GM23338 (cell line): ENCODE measurements at regions not wholly inside any gene's neighbourhood (a gene's known extent, or its start where the extent isn't known, plus 50 kb on each side); places are given as distances from the start of the nearest gene placed in this dataset.
A peak's percentile ranks its signal among the peaks of the same experiment; 100 is the strongest.

Experiments
- ATAC-seq: fragments of 200-7000 bp; cut with Tn5 transposase; 3 replicates; pipeline ENCODE4 v1.9.1; 2020
- DNase-seq: peaks from one replicate; pipeline ENCODE4 v3.0.0-alpha.2; 2015; ENCODE audit warnings: low spot score
- H2AFZ ChIP-seq: fragments of 200-600 bp; sonication (generic); 2 replicates; pipeline ENCODE4 v1.8.0; 2016; ENCODE audit warnings: antibody characterized with exemption, mild to moderate bottlenecking, moderate library complexity
- H3F3A ChIP-seq: fragments of 200-600 bp; sonication (generic); replicated peaks from 2 replicates; pipeline ENCODE4 v1.8.0; 2017; ENCODE audit warnings: antibody characterized with exemption, mixed run types, low read depth
- H3K27ac ChIP-seq: fragments of 200-600 bp; sonication (generic); 2 replicates; pipeline ENCODE4 v1.6.1; 2016; ENCODE audit warnings: low read depth
- H3K27me3 ChIP-seq: fragments of 200-600 bp; sonication (generic); 2 replicates; pipeline ENCODE4 v1.8.0; 2016; ENCODE audit warnings: mild to moderate bottlenecking, mixed run types, moderate library complexity; ENCODE audit not compliant: insufficient read depth
- H3K36me3 ChIP-seq: fragments of 200-600 bp; sonication (generic); 2 replicates; pipeline ENCODE4 v1.8.0; 2016; ENCODE audit warnings: mild to moderate bottlenecking; ENCODE audit not compliant: insufficient read depth
- H3K4me1 ChIP-seq: fragments of 200-600 bp; sonication (generic); 2 replicates; pipeline ENCODE4 v1.8.0; 2016; ENCODE audit warnings: mild to moderate bottlenecking, moderate library complexity; ENCODE audit not compliant: insufficient read depth
- H3K4me2 ChIP-seq: fragments of 200-600 bp; sonication (generic); 2 replicates; pipeline ENCODE4 v1.7.1; 2017; ENCODE audit warnings: mixed run types
- H3K4me3 ChIP-seq: fragments of 200-600 bp; sonication (generic); 2 replicates; pipeline ENCODE4 v1.6.1; 2016; ENCODE audit warnings: mixed run types
- H3K79me2 ChIP-seq: fragments of 200-600 bp; sonication (generic); replicated peaks from 2 replicates; pipeline ENCODE4 v1.8.0; 2017; ENCODE audit warnings: mild to moderate bottlenecking; ENCODE audit not compliant: insufficient read depth
- H3K9me2 ChIP-seq: fragments of 200-600 bp; sonication (generic); 2 replicates; pipeline ENCODE4 v1.8.0; 2017; ENCODE audit not compliant: insufficient read depth
- H4K20me1 ChIP-seq: fragments of 200-600 bp; sonication (generic); replicated peaks from 2 replicates; pipeline ENCODE4 v1.8.0; 2017; ENCODE audit warnings: mild to moderate bottlenecking; ENCODE audit not compliant: insufficient read depth
- H3K27ac Mint-ChIP-seq: 2 replicates; pipeline ENCODE4 v1.8.0; 2020; ENCODE audit warnings: inconsistent platforms, mild to moderate bottlenecking, moderate library complexity, mixed read lengths
- H3K27me3 Mint-ChIP-seq: 3 replicates; pipeline ENCODE4 v1.8.0; 2022; ENCODE audit warnings: low read depth, mild to moderate bottlenecking, moderate library complexity, mixed read lengths, inconsistent platforms; ENCODE audit not compliant: insufficient read depth, poor library complexity
- H3K36me3 Mint-ChIP-seq: 3 replicates; pipeline ENCODE4 v1.8.0; 2021; ENCODE audit warnings: low read depth, mild to moderate bottlenecking, inconsistent platforms, moderate library complexity, mixed read lengths
- H3K4me1 Mint-ChIP-seq: 3 replicates; pipeline ENCODE4 v1.8.0; 2020; ENCODE audit warnings: mild to moderate bottlenecking, inconsistent platforms, mixed read lengths
- H3K4me3 Mint-ChIP-seq: 3 replicates; pipeline ENCODE4 v1.8.0; 2021; ENCODE audit warnings: moderate library complexity, mild to moderate bottlenecking, inconsistent platforms, mixed read lengths
- H3K9me3 Mint-ChIP-seq: 3 replicates; pipeline ENCODE4 v1.8.0; 2020; ENCODE audit warnings: moderate library complexity, mild to moderate bottlenecking, inconsistent platforms, mixed read lengths
- CREB1 ChIP-seq: fragments of 250-450 bp; sonication (Bioruptor Pico); IDR thresholded peaks from 2 replicates; pipeline ENCODE4 v1.5.0; 2020; ENCODE audit warnings: low read depth, mild to moderate bottlenecking, moderate library complexity
- EZH2phosphoT487 ChIP-seq: fragments of 200-600 bp; sonication (generic); IDR thresholded peaks from one replicate; pipeline ENCODE4 v1.8.1; 2018; ENCODE audit warnings: antibody characterized with exemption; ENCODE audit not compliant: unreplicated experiment
- JUNB ChIP-seq: IDR thresholded peaks from one replicate; pipeline ENCODE4 v1.6.1; 2016; ENCODE audit warnings: antibody characterized with exemption; ENCODE audit not compliant: unreplicated experiment
- NANOG ChIP-seq: IDR thresholded peaks from 2 replicates; pipeline ENCODE4 v1.6.1; 2016; ENCODE audit warnings: antibody characterized with exemption, borderline replicate concordance
- STAT1 ChIP-seq: IDR thresholded peaks from one replicate; pipeline ENCODE4 v1.6.1; 2016; ENCODE audit warnings: antibody characterized with exemption; ENCODE audit not compliant: unreplicated experiment
- ZNF114 ChIP-seq: fragments of 250-450 bp; sonication (Bioruptor Pico); IDR thresholded peaks from 2 replicates; pipeline ENCODE4 v1.5.0; 2020; ENCODE audit warnings: mild to moderate bottlenecking, moderate library complexity
- ZNF331 ChIP-seq: fragments of 250-450 bp; sonication (Bioruptor Pico); IDR thresholded peaks from 2 replicates; pipeline ENCODE4 v1.5.0; 2020; ENCODE audit warnings: low read depth, mild to moderate bottlenecking, moderate library complexity
- TF ChIP-seq, protein P1 (sequence below): IDR thresholded peaks from one replicate; pipeline ENCODE4 v1.6.1; 2018; ENCODE audit warnings: antibody characterized with exemption; ENCODE audit not compliant: unreplicated experiment
- TF ChIP-seq, protein P2 (sequence below), 2 experiments: fragments of 200-600 bp in 1 of 2; sonication (generic) in 1 of 2; conservative IDR thresholded peaks; 2 replicates each; pipeline versions ENCODE4 v1.5.1 to v1.6.1; 2016 to 2017; ENCODE audit warnings: antibody characterized with exemption in 2 of 2, low read depth in 2 of 2, mild to moderate bottlenecking in 2 of 2, moderate library complexity in 1 of 2
- TF ChIP-seq, protein P3 (sequence below): IDR thresholded peaks from 2 replicates; pipeline ENCODE4 v1.6.1; 2016; ENCODE audit warnings: antibody characterized with exemption

DNA sequence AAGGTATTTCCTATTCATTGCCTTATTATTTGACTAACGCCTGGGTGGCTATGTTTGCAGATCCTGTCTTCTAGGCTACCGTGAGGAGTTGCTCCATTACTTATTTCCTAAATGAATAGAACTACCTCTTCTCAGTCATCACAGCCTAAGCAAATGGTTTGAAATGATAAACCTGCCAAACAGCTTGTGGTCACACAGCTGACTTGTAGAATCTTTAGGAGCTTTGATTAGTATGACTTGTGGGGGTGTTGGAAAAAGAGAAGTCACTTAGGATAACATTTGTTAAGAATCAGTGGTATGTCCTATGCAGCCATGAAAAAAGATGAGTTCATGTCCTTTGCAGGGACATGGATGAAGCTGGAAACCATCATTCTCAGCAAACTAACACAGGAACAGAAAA lies 169.3 kb downstream of the PPARGC1A start (continued):
- TF ChIP-seq EZH2phosphoT487 (no peak), ZNF114 (no peak), NANOG (no peak), STAT1 (no peak), JUNB (no peak), CREB1 (CRISPR knock-in tag) (no peak)
- TF ChIP-seq, protein P1, sequence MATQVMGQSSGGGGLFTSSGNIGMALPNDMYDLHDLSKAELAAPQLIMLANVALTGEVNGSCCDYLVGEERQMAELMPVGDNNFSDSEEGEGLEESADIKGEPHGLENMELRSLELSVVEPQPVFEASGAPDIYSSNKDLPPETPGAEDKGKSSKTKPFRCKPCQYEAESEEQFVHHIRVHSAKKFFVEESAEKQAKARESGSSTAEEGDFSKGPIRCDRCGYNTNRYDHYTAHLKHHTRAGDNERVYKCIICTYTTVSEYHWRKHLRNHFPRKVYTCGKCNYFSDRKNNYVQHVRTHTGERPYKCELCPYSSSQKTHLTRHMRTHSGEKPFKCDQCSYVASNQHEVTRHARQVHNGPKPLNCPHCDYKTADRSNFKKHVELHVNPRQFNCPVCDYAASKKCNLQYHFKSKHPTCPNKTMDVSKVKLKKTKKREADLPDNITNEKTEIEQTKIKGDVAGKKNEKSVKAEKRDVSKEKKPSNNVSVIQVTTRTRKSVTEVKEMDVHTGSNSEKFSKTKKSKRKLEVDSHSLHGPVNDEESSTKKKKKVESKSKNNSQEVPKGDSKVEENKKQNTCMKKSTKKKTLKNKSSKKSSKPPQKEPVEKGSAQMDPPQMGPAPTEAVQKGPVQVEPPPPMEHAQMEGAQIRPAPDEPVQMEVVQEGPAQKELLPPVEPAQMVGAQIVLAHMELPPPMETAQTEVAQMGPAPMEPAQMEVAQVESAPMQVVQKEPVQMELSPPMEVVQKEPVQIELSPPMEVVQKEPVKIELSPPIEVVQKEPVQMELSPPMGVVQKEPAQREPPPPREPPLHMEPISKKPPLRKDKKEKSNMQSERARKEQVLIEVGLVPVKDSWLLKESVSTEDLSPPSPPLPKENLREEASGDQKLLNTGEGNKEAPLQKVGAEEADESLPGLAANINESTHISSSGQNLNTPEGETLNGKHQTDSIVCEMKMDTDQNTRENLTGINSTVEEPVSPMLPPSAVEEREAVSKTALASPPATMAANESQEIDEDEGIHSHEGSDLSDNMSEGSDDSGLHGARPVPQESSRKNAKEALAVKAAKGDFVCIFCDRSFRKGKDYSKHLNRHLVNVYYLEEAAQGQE = no peak
- TF ChIP-seq, protein P2, sequence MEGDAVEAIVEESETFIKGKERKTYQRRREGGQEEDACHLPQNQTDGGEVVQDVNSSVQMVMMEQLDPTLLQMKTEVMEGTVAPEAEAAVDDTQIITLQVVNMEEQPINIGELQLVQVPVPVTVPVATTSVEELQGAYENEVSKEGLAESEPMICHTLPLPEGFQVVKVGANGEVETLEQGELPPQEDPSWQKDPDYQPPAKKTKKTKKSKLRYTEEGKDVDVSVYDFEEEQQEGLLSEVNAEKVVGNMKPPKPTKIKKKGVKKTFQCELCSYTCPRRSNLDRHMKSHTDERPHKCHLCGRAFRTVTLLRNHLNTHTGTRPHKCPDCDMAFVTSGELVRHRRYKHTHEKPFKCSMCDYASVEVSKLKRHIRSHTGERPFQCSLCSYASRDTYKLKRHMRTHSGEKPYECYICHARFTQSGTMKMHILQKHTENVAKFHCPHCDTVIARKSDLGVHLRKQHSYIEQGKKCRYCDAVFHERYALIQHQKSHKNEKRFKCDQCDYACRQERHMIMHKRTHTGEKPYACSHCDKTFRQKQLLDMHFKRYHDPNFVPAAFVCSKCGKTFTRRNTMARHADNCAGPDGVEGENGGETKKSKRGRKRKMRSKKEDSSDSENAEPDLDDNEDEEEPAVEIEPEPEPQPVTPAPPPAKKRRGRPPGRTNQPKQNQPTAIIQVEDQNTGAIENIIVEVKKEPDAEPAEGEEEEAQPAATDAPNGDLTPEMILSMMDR (conservative IDR thresholded peaks at IDR 0.05; ENCODE audit: low read depth in 2 of 2) = no peak
- TF ChIP-seq, protein P3, sequence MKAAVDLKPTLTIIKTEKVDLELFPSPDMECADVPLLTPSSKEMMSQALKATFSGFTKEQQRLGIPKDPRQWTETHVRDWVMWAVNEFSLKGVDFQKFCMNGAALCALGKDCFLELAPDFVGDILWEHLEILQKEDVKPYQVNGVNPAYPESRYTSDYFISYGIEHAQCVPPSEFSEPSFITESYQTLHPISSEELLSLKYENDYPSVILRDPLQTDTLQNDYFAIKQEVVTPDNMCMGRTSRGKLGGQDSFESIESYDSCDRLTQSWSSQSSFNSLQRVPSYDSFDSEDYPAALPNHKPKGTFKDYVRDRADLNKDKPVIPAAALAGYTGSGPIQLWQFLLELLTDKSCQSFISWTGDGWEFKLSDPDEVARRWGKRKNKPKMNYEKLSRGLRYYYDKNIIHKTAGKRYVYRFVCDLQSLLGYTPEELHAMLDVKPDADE = no peak

DNA sequence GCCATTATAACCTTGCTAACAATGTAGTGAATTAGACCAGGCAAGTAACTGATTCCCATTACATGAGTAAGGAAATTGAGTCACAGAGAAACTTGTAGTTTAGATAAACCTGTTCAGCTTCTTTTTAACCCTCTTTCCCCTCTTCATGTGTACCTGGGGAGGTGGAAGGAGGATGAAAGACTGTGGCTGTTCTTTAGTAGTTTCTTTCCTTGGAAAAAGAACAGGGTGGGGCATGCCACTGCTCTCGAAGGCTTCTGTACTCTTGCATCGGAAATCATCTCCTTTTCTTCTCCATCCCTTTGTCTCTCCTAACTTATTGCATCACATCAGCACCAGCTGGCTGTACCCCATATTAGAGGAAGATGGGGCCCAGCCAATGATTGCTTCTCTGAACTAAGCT lies 171.4 kb downstream of the PPARGC1A start:
- Histone ChIP-seq H3K4me2 (no peak overlapping the region), H3K36me3 (no peaks in the 10 kb centered on the region), H3K9me2 (peaks cover 5% of the 10 kb centered on the region), H3K27me3 (no peaks in the 10 kb centered on the region), H2AFZ (peak overlapping the region; percentile 72), H3K79me2 (no peaks in the 10 kb centered on the region), H3F3A (no peaks in the 10 kb centered on the region), H3K4me1 (no peaks in the 10 kb centered on the region), H3K4me3 (no peak overlapping the region), H4K20me1 (no peaks in the 10 kb centered on the region), H3K27ac (no peak overlapping the region)
- H3K4me1 Mint-ChIP-seq = peaks cover 8% of the 10 kb centered on the region
- peaks cover 7% of the 10 kb centered on the region; the same call in 2 of the 3 replicates for H3K36me3 Mint-ChIP-seq
- ATAC-seq (no peak), DNase-seq (no peak)
- no peak overlapping the region for H3K4me3 Mint-ChIP-seq
- no peak overlapping the region for H3K27ac Mint-ChIP-seq
- peaks cover 5% of the 10 kb centered on the region; the same call in 1 of the 3 replicates for H3K9me3 Mint-ChIP-seq
- H3K27me3 Mint-ChIP-seq = no peaks in the 10 kb centered on the region
- TF ChIP-seq JUNB (no peak), EZH2phosphoT487 (no peak), ZNF114 (no peak), ZNF331 (CRISPR knock-in tag) (no peak)
- TF ChIP-seq, protein P1 = no peak
- TF ChIP-seq, protein P2 (conservative IDR thresholded peaks at IDR 0.05; ENCODE audit: low read depth in 2 of 2) = no peak
